PFSK-1 (cell line): ENCODE measurements at regions not wholly inside any gene's neighbourhood (a gene's known extent, or its start where the extent isn't known, plus 50 kb on each side); places are given as distances from the start of the nearest gene placed in this dataset.

Source experiments
- FOXP2 ChIP-seq: optimal IDR thresholded peaks from 2 replicates; pipeline ENCODE3; 2011; ENCODE audit warnings: borderline replicate concordance, control low read depth, inconsistent platforms; ENCODE audit not compliant: insufficient read depth; ENCODE audit errors: extremely low read length, extremely low read depth
- POLR2AphosphoS5 ChIP-seq: IDR thresholded peaks from 2 replicates; pipeline ENCODE4 v1.6.1; 2012; ENCODE audit warnings: low read depth, mild to moderate bottlenecking, control low read depth, low read length, moderate library complexity
- SIN3A ChIP-seq: IDR thresholded peaks from 2 replicates; pipeline ENCODE4 v1.6.1; 2012; ENCODE audit warnings: mild to moderate bottlenecking, low read length, moderate library complexity, borderline replicate concordance; ENCODE audit not compliant: insufficient read depth
- TAF1 ChIP-seq: IDR thresholded peaks from 2 replicates; pipeline ENCODE4 v1.6.1; 2012; ENCODE audit warnings: low read length, control low read depth, borderline replicate concordance; ENCODE audit not compliant: insufficient read depth
- TF ChIP-seq, protein P1 (sequence below), 2 experiments: IDR thresholded peaks; 2 replicates each; pipeline versions ENCODE4 v1.6.1 to v1.8.0; 2011 to 2012; ENCODE audit warnings: low read depth in 2 of 2, low read length in 2 of 2, control low read depth in 1 of 2, inconsistent platforms in 1 of 2, mild to moderate bottlenecking in 1 of 2, moderate library complexity in 1 of 2; ENCODE audit not compliant: insufficient read depth in 1 of 2

DNA sequence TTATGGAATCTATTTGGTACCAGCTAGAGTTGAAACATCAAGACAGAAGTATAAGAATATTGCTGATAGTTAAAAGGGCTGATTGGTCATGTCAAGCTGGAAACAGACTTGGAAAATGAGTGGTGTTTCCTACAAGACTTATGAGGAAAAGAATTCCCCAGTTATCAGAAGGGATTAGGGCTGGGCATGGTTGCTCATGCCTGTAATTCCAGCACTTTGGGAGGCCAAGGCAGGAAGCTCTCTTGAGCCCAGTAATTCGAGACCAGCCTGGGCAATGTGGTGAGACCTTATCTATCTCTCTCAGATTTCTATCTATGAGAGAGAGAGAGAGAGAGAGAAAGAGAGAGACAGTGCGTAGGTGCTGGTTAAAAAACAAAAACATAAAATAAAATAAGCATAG is 139.5 kb upstream of the PMFBP1 start:
- TF ChIP-seq SIN3A = no peak
- no peak for TF ChIP-seq POLR2AphosphoS5
- TF ChIP-seq FOXP2 = no peak
- TF ChIP-seq, protein P1, sequence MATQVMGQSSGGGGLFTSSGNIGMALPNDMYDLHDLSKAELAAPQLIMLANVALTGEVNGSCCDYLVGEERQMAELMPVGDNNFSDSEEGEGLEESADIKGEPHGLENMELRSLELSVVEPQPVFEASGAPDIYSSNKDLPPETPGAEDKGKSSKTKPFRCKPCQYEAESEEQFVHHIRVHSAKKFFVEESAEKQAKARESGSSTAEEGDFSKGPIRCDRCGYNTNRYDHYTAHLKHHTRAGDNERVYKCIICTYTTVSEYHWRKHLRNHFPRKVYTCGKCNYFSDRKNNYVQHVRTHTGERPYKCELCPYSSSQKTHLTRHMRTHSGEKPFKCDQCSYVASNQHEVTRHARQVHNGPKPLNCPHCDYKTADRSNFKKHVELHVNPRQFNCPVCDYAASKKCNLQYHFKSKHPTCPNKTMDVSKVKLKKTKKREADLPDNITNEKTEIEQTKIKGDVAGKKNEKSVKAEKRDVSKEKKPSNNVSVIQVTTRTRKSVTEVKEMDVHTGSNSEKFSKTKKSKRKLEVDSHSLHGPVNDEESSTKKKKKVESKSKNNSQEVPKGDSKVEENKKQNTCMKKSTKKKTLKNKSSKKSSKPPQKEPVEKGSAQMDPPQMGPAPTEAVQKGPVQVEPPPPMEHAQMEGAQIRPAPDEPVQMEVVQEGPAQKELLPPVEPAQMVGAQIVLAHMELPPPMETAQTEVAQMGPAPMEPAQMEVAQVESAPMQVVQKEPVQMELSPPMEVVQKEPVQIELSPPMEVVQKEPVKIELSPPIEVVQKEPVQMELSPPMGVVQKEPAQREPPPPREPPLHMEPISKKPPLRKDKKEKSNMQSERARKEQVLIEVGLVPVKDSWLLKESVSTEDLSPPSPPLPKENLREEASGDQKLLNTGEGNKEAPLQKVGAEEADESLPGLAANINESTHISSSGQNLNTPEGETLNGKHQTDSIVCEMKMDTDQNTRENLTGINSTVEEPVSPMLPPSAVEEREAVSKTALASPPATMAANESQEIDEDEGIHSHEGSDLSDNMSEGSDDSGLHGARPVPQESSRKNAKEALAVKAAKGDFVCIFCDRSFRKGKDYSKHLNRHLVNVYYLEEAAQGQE (IDR thresholded peaks at IDR 0.05; ENCODE audit: insufficient read depth in 1 of 2, low read depth in 2 of 2, low read length in 2 of 2) = no peak
- no peak for TF ChIP-seq TAF1

DNA sequence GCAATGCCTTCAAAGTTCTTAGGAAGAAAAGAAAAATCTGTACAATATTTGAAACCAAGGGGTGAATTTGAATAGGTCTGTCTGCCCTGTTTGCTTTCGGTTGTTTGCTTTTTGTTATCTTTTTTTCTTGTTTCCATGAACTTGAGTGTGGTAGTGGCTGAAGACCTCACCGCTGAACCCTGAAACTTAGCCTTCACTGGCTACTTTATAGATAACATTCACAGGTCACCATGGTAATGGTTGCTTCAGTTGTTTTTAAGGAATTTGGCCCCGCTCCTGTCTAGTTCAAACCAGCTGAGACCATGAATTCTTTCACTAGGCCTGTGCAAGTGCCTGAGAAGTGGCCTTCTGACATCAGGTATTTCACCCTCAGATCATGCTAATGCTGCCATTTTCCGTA is 137.0 kb upstream of the PMFBP1 start:
- TF ChIP-seq TAF1 (no peak), SIN3A (no peak), POLR2AphosphoS5 (no peak), FOXP2 (no peak)
- TF ChIP-seq, protein P1 (IDR thresholded peaks at IDR 0.05; ENCODE audit: insufficient read depth in 1 of 2, low read depth in 2 of 2, low read length in 2 of 2) = no peak

DNA sequence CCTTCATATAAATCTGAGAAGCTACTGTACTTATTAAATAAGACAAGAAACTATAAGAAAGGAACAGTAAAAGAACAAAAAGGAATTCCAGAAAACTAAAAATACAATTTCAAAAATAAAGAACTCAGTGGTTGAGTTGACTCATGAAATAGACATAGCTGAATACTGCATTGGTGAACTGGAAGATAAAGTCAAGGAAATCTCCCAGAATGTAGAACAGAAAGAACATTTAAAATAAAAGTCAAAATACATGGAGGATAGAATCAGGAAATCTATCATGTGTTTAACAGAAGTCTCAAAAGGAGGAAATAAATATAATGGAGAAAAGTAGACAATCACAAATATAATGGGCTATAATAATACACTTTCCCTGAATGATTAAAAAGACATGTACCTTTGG is 136.4 kb upstream of the PMFBP1 start:
- no peak for TF ChIP-seq POLR2AphosphoS5

DNA sequence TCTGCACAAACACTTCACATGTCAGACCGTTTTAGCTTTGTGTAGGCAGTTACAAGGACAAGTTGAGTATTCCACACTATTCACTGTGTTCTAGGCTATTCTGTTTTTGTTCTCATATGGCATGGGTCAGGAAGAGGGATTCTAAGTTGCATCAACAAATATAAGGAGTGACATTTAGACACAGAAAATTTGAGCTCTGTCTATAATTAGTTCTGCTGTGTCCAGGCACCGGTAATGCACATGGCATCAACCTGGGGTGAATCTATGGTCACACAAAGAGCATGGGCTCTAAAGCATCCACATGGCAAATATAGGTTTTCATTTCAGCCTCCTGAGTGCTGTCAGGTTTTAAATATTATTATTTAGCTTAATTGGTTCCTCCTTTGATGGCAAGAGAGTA is 130.4 kb upstream of the PMFBP1 start:
- no peak for TF ChIP-seq TAF1
- no peak for TF ChIP-seq FOXP2
- TF ChIP-seq, protein P1 (IDR thresholded peaks at IDR 0.05; ENCODE audit: insufficient read depth in 1 of 2, low read depth in 2 of 2, low read length in 2 of 2) = no peak
- TF ChIP-seq SIN3A = no peak
- TF ChIP-seq POLR2AphosphoS5 = no peak

DNA sequence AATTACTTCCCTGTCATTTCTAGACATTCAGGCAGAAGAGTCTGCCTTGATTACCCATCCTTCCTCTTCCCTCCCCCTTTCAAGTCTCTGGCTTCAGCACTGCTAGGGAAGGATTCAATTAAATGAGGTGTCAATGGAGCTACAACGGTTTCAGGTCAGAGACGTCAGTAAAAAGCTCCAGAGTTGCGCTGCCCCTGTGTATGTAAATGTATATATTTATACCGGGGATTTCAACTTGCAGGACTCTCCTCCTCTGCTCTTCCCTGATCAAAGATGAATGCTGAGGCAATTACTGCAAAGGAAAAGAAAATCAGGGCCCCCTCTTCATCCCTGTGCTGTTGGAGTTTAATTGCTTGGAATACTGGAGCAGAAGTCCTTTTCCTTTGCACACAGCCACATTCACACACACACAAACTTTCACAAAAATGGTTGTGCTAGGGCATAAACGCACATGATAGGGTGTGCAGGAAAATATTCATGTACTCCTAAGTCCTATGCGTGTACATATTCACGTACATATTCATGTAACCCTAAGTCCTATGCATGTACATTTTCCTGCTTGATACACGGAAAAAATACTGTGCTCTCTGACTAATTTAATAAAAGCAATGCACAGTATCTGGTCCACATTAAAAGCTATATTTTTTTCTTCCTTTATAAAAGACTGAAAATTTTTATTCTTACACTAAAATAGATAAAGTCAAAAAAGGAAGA is 129.7 kb upstream of the PMFBP1 start:
- TF ChIP-seq FOXP2 = no peak
- TF ChIP-seq SIN3A = no peak
- TF ChIP-seq TAF1 = no peak
- TF ChIP-seq POLR2AphosphoS5 = no peak
- TF ChIP-seq, protein P1 (IDR thresholded peaks at IDR 0.05; ENCODE audit: insufficient read depth in 1 of 2, low read depth in 2 of 2, low read length in 2 of 2) = no peak
